H1 (cell line): ENCODE measurements at regions not wholly inside any gene's neighbourhood (a gene's known extent, or its start where the extent isn't known, plus 50 kb on each side); places are given as distances from the start of the nearest gene placed in this dataset.

ENCODE experiments used
- CTCF ChIA-PET: fragments of 300-600 bp; sonication (Branson Sonifier 250); formaldehyde crosslinking; loops from one replicate; lab custom pipeline; 2021; ENCODE audit not compliant: partially characterized antibody; lab: Charles Lee
- POLR2A ChIA-PET: fragments of 300-600 bp; sonication (Branson Sonifier 250); formaldehyde crosslinking; loops from one replicate; lab custom pipeline; 2021; ENCODE audit warnings: inconsistent platforms; ENCODE audit not compliant: partially characterized antibody; lab: Charles Lee
- DNase-seq, 2 experiments: peaks; one replicate each; pipeline versions ENCODE4 v3.0.0 to v3.0.0-alpha.2; 2010 to 2022; ENCODE audit warnings: low spot score in 2 of 2, low read depth in 1 of 2, mixed read lengths in 1 of 2
- FAIRE-seq: peaks from 2 replicates; lab custom pipeline; 2011; peaks lifted over from hg19 to GRCh38; lab: Jason Lieb, UNC
- H2AFZ ChIP-seq: 2 replicates; pipeline ENCODE4 v1.8.1; 2012; ENCODE audit warnings: low read length, inconsistent platforms
- H2AK5ac ChIP-seq: 2 replicates; pipeline ENCODE4 v1.6.1; 2013; ENCODE audit warnings: low read depth, low read length
- H2BK120ac ChIP-seq: replicated peaks from 2 replicates; pipeline ENCODE3; 2013; ENCODE audit warnings: low read depth, low read length, inconsistent platforms
- H2BK12ac ChIP-seq: 2 replicates; pipeline ENCODE4 v1.6.1; 2013; ENCODE audit warnings: low read depth, low read length
- H2BK15ac ChIP-seq: 2 replicates; pipeline ENCODE4 v1.6.1; 2013; ENCODE audit warnings: low read length
- H2BK20ac ChIP-seq: 2 replicates; pipeline ENCODE4 v1.6.1; 2013; ENCODE audit warnings: low read length
- H2BK5ac ChIP-seq: 2 replicates; pipeline ENCODE4 v1.6.1; 2013; ENCODE audit warnings: low read depth, low read length
- H3K14ac ChIP-seq: 2 replicates; pipeline ENCODE4 v1.6.1; 2013; ENCODE audit warnings: inconsistent platforms; ENCODE audit not compliant: insufficient read length
- H3K18ac ChIP-seq: 2 replicates; pipeline ENCODE4 v1.6.1; 2013; ENCODE audit warnings: low read length; ENCODE audit errors: extremely low read depth
- H3K23ac ChIP-seq: 2 replicates; pipeline ENCODE4 v1.6.1; 2013; ENCODE audit warnings: inconsistent platforms; ENCODE audit not compliant: insufficient read length
- H3K23me2 ChIP-seq: 2 replicates; pipeline ENCODE4 v1.6.1; 2013; ENCODE audit warnings: low read depth, low read length
- H3K27ac ChIP-seq: 2 replicates; pipeline ENCODE4 v1.6.1; 2011; ENCODE audit warnings: low read depth, low read length, inconsistent platforms
- H3K27me3 ChIP-seq, 4 experiments: replicated peaks in 1 of 4; 1 replicate in 1 of 4; 2 replicates in 3 of 4; pipeline versions ENCODE4 v1.6.1 to v1.8.1; 2011 to 2013; ENCODE audit warnings: low read length in 3 of 4, mild to moderate bottlenecking in 3 of 4, inconsistent platforms in 2 of 4, mixed read lengths in 2 of 4, moderate library complexity in 1 of 4; ENCODE audit not compliant: control insufficient read depth in 3 of 4, insufficient read depth in 3 of 4; ENCODE audit errors: extremely low read depth in 1 of 4
- H3K36me3 ChIP-seq, 4 experiments: 2 replicates each; pipeline versions ENCODE4 v1.6.1 to v1.8.1; 2011 to 2013; ENCODE audit warnings: mild to moderate bottlenecking in 4 of 4, low read length in 3 of 4, moderate library complexity in 2 of 4, control low read depth in 1 of 4, inconsistent platforms in 1 of 4; ENCODE audit not compliant: insufficient read depth in 4 of 4, control insufficient read depth in 2 of 4
- H3K4ac ChIP-seq: replicated peaks from 2 replicates; pipeline ENCODE3; 2013; ENCODE audit warnings: low read length, low read depth, mixed read lengths, inconsistent platforms; ENCODE audit not compliant: insufficient read length
- H3K4me1 ChIP-seq, 4 experiments: replicated peaks in 1 of 4; 1 replicate in 1 of 4; 2 replicates in 3 of 4; pipeline versions ENCODE4 v1.6.1 to v1.8.1; 2011 to 2013; ENCODE audit warnings: low read length in 3 of 4, inconsistent platforms in 2 of 4, mixed read lengths in 1 of 4; ENCODE audit not compliant: insufficient read depth in 4 of 4, control insufficient read depth in 3 of 4
- H3K4me2 ChIP-seq, 2 experiments: 2 replicates each; pipeline versions ENCODE4 v1.6.1 to v1.8.1; 2011 to 2013; ENCODE audit warnings: low read depth in 2 of 2, low read length in 2 of 2, control low read depth in 1 of 2, inconsistent platforms in 1 of 2, mild to moderate bottlenecking in 1 of 2; ENCODE audit not compliant: insufficient read depth in 1 of 2
- H3K4me3 ChIP-seq, 4 experiments: fragments of 200-600, 300-600 bp in 1 of 4; sonication (generic), shearing (Covaris generic), sonication (Bioruptor Twin) in 1 of 4; 2 replicates each; pipeline versions ENCODE4 v1.5.1 to v1.8.1; 2011 to 2016; ENCODE audit warnings: low read length in 4 of 4, low read depth in 3 of 4, control low read depth in 2 of 4, inconsistent platforms in 2 of 4, mild to moderate bottlenecking in 2 of 4, mixed read lengths in 1 of 4, moderate library complexity in 1 of 4; ENCODE audit not compliant: insufficient read depth in 2 of 4; ENCODE audit errors: extremely low read depth in 1 of 4
- H3K56ac ChIP-seq: replicated peaks from 2 replicates; pipeline ENCODE3; 2013; ENCODE audit warnings: low read depth, mild to moderate bottlenecking, mixed read lengths, low read length, inconsistent platforms; ENCODE audit not compliant: insufficient read length
- H3K79me1 ChIP-seq: 2 replicates; pipeline ENCODE4 v1.6.1; 2013; ENCODE audit warnings: low read depth, low read length, control low read depth
- H3K79me2 ChIP-seq, 2 experiments: 2 replicates each; pipeline versions ENCODE4 v1.6.1 to v1.8.1; 2012 to 2013; ENCODE audit warnings: low read length in 2 of 2, mild to moderate bottlenecking in 2 of 2, inconsistent platforms in 1 of 2; ENCODE audit not compliant: insufficient read depth in 2 of 2, control insufficient read depth in 1 of 2
- H3K9ac ChIP-seq, 4 experiments: replicated peaks in 1 of 4; 1 replicate in 1 of 4; 2 replicates in 3 of 4; pipeline versions ENCODE4 v1.6.1 to v1.8.1; 2011 to 2013; ENCODE audit warnings: low read depth in 3 of 4, low read length in 3 of 4, control low read depth in 2 of 4, mild to moderate bottlenecking in 2 of 4, moderate library complexity in 2 of 4, inconsistent platforms in 1 of 4; ENCODE audit errors: extremely low read depth in 1 of 4
- H3K9me3 ChIP-seq, 2 experiments: 2 replicates each; pipeline versions ENCODE4 v1.6.1 to v1.8.1; 2012 to 2013; ENCODE audit warnings: mild to moderate bottlenecking in 2 of 2, moderate library complexity in 2 of 2, control low read depth in 1 of 2, inconsistent platforms in 1 of 2, low read depth in 1 of 2, low read length in 1 of 2, mixed read lengths in 1 of 2; ENCODE audit not compliant: insufficient read depth in 2 of 2
- H4K20me1 ChIP-seq, 2 experiments: replicated peaks in 1 of 2; 2 replicates each; pipeline versions ENCODE3 to v1.8.1; 2011 to 2013; ENCODE audit warnings: inconsistent platforms in 2 of 2, low read length in 2 of 2, mild to moderate bottlenecking in 1 of 2; ENCODE audit not compliant: insufficient read depth in 2 of 2, control insufficient read depth in 1 of 2
- H4K5ac ChIP-seq: 2 replicates; pipeline ENCODE4 v1.6.1; 2013; ENCODE audit warnings: low read length, low read depth, mixed read lengths, inconsistent platforms; ENCODE audit not compliant: insufficient read length
- H4K8ac ChIP-seq: 2 replicates; pipeline ENCODE4 v1.8.0; 2013; ENCODE audit warnings: mild to moderate bottlenecking, moderate library complexity, low read length, inconsistent platforms; ENCODE audit not compliant: insufficient read depth; ENCODE audit errors: extremely low read depth
- H4K91ac ChIP-seq: replicated peaks from 2 replicates; pipeline ENCODE3; 2013; ENCODE audit warnings: low read length, mixed read lengths, inconsistent platforms; ENCODE audit not compliant: insufficient read length
- ASH2L ChIP-seq: fragments of 200-600, 300-600 bp; sonication (generic); IDR thresholded peaks from one replicate; pipeline ENCODE4 v1.7.1; 2017; ENCODE audit warnings: low read length
- CHD1 ChIP-seq: IDR thresholded peaks from 2 replicates; pipeline ENCODE4 v1.6.1; 2012; ENCODE audit warnings: low read depth, low read length, improper control_type of control experiment
- CTBP2 ChIP-seq: IDR thresholded peaks from 2 replicates; pipeline ENCODE4 v1.7.0; 2011; ENCODE audit warnings: borderline replicate concordance, mild to moderate bottlenecking, moderate library complexity, mixed read lengths, low read length; ENCODE audit not compliant: insufficient read depth, insufficient read length
- EGR1 ChIP-seq: IDR thresholded peaks from 2 replicates; pipeline ENCODE4 v1.6.1; 2011; ENCODE audit warnings: low read depth, low read length, borderline replicate concordance
- FOSL1 ChIP-seq: IDR thresholded peaks from 2 replicates; pipeline ENCODE4 v1.6.1; 2011; ENCODE audit warnings: mild to moderate bottlenecking, low read depth, low read length, moderate library complexity; ENCODE audit not compliant: insufficient read depth
- KDM5A ChIP-seq: fragments of 200-600 bp; IDR thresholded peaks from 2 replicates; pipeline ENCODE4 v1.7.1; 2012; ENCODE audit warnings: mild to moderate bottlenecking, low read length, inconsistent platforms, mixed read lengths
- POLR2A ChIP-seq, 2 experiments: IDR thresholded peaks; 1 replicate in 1 of 2; 2 replicates in 1 of 2; pipeline ENCODE4 v1.6.1; 2011; ENCODE audit warnings: low read depth in 2 of 2, low read length in 2 of 2, mild to moderate bottlenecking in 2 of 2; ENCODE audit errors: control extremely low read depth in 1 of 2
- POU5F1 ChIP-seq: IDR thresholded peaks from 2 replicates; pipeline ENCODE4 v1.6.1; 2011; ENCODE audit warnings: low read depth, mild to moderate bottlenecking, low read length, moderate library complexity
- RXRA ChIP-seq: IDR thresholded peaks from 2 replicates; pipeline ENCODE4 v1.6.1; 2011; ENCODE audit warnings: low read depth, mild to moderate bottlenecking, low read length, moderate library complexity; ENCODE audit not compliant: insufficient read depth
- SAP30 ChIP-seq: fragments of 300-600 bp; sonication (generic); IDR thresholded peaks from 2 replicates; pipeline ENCODE4 v1.7.1; 2012; ENCODE audit warnings: low read length, moderate library complexity, mild to moderate bottlenecking, inconsistent platforms; ENCODE audit not compliant: insufficient read depth, insufficient replicate concordance
- SIN3A ChIP-seq, 2 experiments: IDR thresholded peaks in 1 of 2; conservative IDR thresholded peaks in 1 of 2; 2 replicates each; pipeline ENCODE4 v1.6.1; 2011 to 2012; ENCODE audit warnings: low read length in 2 of 2, improper control_type of control experiment in 1 of 2, low read depth in 1 of 2, mild to moderate bottlenecking in 1 of 2
- SP1 ChIP-seq: IDR thresholded peaks from 2 replicates; pipeline ENCODE4 v1.6.1; 2011; ENCODE audit warnings: low read depth, low read length
- TAF7 ChIP-seq: optimal IDR thresholded peaks from 2 replicates; pipeline ENCODE3; 2011; ENCODE audit warnings: low read depth, mild to moderate bottlenecking, inconsistent platforms, low read length, moderate library complexity, borderline replicate concordance
- TEAD4 ChIP-seq: IDR thresholded peaks from 2 replicates; pipeline ENCODE4 v1.6.1; 2012; ENCODE audit warnings: low read depth, low read length, inconsistent platforms, mixed read lengths
- USF2 ChIP-seq: IDR thresholded peaks from 2 replicates; pipeline ENCODE4 v1.6.1; 2011; ENCODE audit warnings: low read length, improper control_type of control experiment
- ZNF274 ChIP-seq: IDR thresholded peaks from 2 replicates; pipeline ENCODE4 v1.7.0; 2012; ENCODE audit warnings: low read length, borderline replicate concordance; ENCODE audit errors: extremely low read depth

GRCh38 chrX:26574234-26574633 is 358.3 kb downstream of the MAGEB5 start:
- Histone ChIP-seq H3K4ac (no peak overlapping the region), H3K27ac (no peak overlapping the region), H2BK5ac (no peak overlapping the region), H4K5ac (no peak overlapping the region), H3K27me3 (no peaks in the 10 kb centered on the region), H2BK20ac (no peak overlapping the region), H4K8ac (no peak overlapping the region), H3K79me1 (no peaks in the 10 kb centered on the region), H2BK12ac (no peak overlapping the region), H3K4me1 (no peaks in the 10 kb centered on the region), H3K9me3 (no peaks in the 10 kb centered on the region), H2BK15ac (no peak overlapping the region), H4K20me1 (no peaks in the 10 kb centered on the region), H3K23ac (no peak overlapping the region), H4K91ac (no peak overlapping the region), H3K56ac (no peak overlapping the region), H3K9ac (no peak overlapping the region), H2AK5ac (no peak overlapping the region), H3K18ac (no peak overlapping the region), H3K23me2 (no peaks in the 10 kb centered on the region), H2BK120ac (no peak overlapping the region), H3K79me2 (no peaks in the 10 kb centered on the region), H3K14ac (no peak overlapping the region), H2AFZ (no peak overlapping the region), H3K4me2 (no peak overlapping the region), H3K4me3 (no peak overlapping the region), H3K36me3 (no peaks in the 10 kb centered on the region)
- DNase-seq: no peak
- ChIA-PET POLR2A (no interaction called here), CTCF (interaction anchor here (0.6 kb wide), 1 partner anchor 1387 kb away, joined by 3 read pairs; no protein-coding TSS in a partner anchor)
- no peak for FAIRE-seq
- TF ChIP-seq KDM5A (no peak), CTBP2 (no peak), CHD1 (no peak), TEAD4 (no peak), FOSL1 (no peak), ASH2L (no peak), ZNF274 (no peak), TAF7 (no peak), RXRA (no peak), SAP30 (no peak), SIN3A (conservative IDR thresholded peaks at IDR 0.05 in 1 of 2, IDR thresholded peaks at IDR 0.05 in 1 of 2; ENCODE audit: low read depth in 1 of 2, low read length in 2 of 2) (no peak), POU5F1 (no peak), POLR2A (IDR thresholded peaks at IDR 0.05; ENCODE audit: control extremely low read depth in 1 of 2, low read depth in 2 of 2, low read length in 2 of 2) (no peak), SP1 (no peak), USF2 (no peak), EGR1 (no peak)
